ENCODE measurements at regions not wholly inside any gene's neighbourhood (a gene's known extent, or its start where the extent isn't known, plus 50 kb on each side); places are given as distances from the start of the nearest gene placed in this dataset.

GRCh38 chr11:62024936-62025486, 57.6 kb upstream of the FTH1 start:
- TF ChIP-seq CTCF (IDR thresholded peaks at IDR 0.05; ENCODE audit: control extremely low read depth, extremely low read depth, low read depth, missing control alignments) = no peak
- POLR2A ChIA-PET = interaction anchor here (2.1 kb wide), 1 partner anchor 58 kb away, joined by 7 read pairs; the partner anchor contains the start of gene FTH1
- no peak for DNase-seq (ENCODE audit: extremely low spot score)
- CTCF ChIA-PET = interaction anchor here (1.3 to 3.8 kb wide), 8 partner anchors 10 to 127 kb away, joined by 3 to 18 read pairs (median 5); no protein-coding TSS in a partner anchor

GRCh38 chr11:62022211-62022610, 54.8 kb upstream of the FTH1 start:
- POLR2A ChIA-PET = no interaction called here
- no peak for TF ChIP-seq CTCF (IDR thresholded peaks at IDR 0.05; ENCODE audit: control extremely low read depth, extremely low read depth, low read depth, missing control alignments)
- no peak for DNase-seq (ENCODE audit: extremely low spot score)
- CTCF ChIA-PET = interaction anchor here (1.2 to 1.5 kb wide), 2 partner anchors 60 to 74 kb away, joined by 3 to 4 read pairs; no protein-coding TSS in a partner anchor

GRCh38 chr11:62020661-62021060, 53.2 kb upstream of the FTH1 start:
- ChIA-PET CTCF (interaction anchor here (1.5 kb wide), 1 partner anchor 61 kb away, joined by 4 read pairs; no protein-coding TSS in a partner anchor), POLR2A (no interaction called here)
- no peak for DNase-seq (ENCODE audit: extremely low spot score)
- TF ChIP-seq CTCF (IDR thresholded peaks at IDR 0.05; ENCODE audit: control extremely low read depth, extremely low read depth, low read depth, missing control alignments) = no peak

GRCh38 chr11:62018981-62019664, 51.7 kb upstream of the FTH1 start:
- no peak for DNase-seq (ENCODE audit: extremely low spot score)

GRCh38 chr11:62017878-62018655, 50.6 kb upstream of the FTH1 start:
- ChIA-PET POLR2A (no interaction called here), CTCF (interaction anchor here (0.9 to 1.0 kb wide), 3 partner anchors 10 to 64 kb away, joined by 3 to 5 read pairs (median 3); no protein-coding TSS in a partner anchor)
- no peak for DNase-seq (ENCODE audit: extremely low spot score)
- TF ChIP-seq CTCF (IDR thresholded peaks at IDR 0.05; ENCODE audit: control extremely low read depth, extremely low read depth, low read depth, missing control alignments) = no peak

More at GRCh38 chr11:62018981-62019664, 51.7 kb upstream of the FTH1 start:
- POLR2A ChIA-PET = no interaction called here
- TF ChIP-seq CTCF (IDR thresholded peaks at IDR 0.05; ENCODE audit: control extremely low read depth, extremely low read depth, low read depth, missing control alignments) = no peak
- CTCF ChIA-PET = interaction anchor here (0.9 kb wide), 1 partner anchor 17 kb away, joined by 3 read pairs; no protein-coding TSS in a partner anchor

Measured in GM10248 (cell line).